HG02642 (cell line): ENCODE measurements at regions not wholly inside any gene's neighbourhood (a gene's known extent, or its start where the extent isn't known, plus 50 kb on each side); places are given as distances from the start of the nearest gene placed in this dataset.
"Not testable (repeated sequence)": the region's sequence is repeated elsewhere in the genome, so short reads cannot be mapped to it uniquely, and the experiment has no call there.

Source experiments
- ATAC-seq: cut with Tn5 transposase; IDR thresholded peaks from one replicate; pipeline ENCODE4 v1.9.1; 2021; ENCODE audit warnings: mild to moderate bottlenecking; ENCODE audit not compliant: unreplicated experiment, poor library complexity

DNA sequence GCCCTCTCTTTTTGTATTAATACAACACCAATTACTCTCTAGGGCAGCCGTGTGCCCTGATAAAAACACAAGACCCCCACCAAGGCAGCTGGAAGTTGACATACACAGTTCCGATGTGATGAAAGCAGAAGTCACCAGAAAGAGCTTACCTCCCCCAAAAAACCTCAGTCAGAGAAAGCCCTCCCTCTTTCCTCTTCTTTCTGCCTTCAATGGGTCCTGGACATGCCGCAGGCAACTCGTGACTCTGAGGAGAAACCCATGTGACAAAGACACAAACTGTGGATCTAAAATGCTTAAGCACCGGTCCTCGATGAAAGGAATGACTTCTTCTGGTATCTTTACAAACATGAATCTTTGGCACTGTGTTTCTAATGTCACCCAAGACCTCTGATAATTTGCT, 117.7 kb upstream of the CCDC28A start:
- no peak for ATAC-seq

DNA sequence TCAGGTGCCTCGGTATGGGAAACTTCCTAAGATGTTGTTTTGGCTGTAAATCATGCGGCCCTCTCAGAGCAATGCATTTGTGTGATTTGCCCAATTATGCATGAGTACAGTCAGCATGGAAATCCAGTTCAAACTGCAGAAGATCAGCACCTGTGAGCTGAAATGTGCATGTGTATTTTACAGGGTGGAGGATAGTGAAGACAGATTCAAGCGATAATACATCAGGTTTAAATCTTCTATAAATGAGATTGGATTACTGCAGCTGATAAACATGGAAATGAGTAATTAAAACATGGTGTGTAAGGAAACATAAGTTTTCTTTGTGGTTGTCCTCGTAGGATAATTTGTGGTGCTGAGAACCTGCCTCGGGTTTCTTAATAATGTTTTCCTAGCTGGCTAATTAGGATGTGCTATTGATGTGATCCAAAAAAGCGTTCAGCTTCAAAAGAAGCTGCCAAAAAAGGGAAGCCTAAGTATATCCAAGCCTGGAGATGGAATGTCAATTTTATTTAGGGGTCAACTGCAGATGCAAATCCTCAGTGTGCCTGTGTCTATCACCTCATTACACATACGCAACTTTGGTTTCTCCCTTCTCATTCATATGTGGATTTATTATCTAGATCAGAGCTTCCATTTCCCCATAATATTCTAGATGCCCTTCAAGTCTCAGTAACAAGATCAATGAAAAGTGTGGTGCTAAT, 117.1 kb upstream of the CCDC28A start:
- no peak for ATAC-seq

DNA sequence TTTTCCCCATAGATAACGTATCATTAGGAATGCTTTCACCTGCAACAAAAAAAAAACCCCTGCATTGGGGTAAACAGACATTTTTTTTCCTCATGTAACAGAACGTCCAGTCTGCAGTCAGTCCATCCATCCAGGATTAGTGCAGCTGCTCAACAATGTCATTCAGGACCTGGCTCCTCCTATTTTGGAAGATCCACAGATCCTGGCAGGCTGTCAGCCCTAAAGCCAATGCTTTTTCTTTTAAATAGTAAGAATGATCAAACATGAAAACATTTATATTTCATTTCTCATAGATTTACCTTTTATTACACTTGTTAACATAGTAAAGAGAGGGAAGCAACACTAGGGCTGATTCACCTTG, 116.5 kb upstream of the CCDC28A start:
- ATAC-seq: no peak

DNA sequence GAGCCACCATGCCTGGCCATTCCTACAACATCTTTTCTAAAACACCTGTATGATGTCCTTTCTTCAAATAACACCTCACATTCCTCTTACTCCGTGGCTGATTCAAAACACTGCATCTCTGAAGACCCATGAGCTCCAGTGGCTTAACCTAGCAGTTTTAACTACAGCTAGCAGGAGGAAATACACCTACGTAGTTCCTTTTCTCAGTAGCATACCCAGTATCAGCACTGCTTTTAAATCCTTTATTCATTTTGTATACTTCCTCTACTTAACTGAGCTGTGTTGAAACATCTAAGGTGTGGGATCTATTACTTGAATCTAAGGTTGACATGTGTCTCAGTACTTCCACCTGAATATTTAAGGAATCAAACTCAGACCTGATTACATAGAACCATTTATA, 113.6 kb upstream of the CCDC28A start:
- no peak for ATAC-seq

DNA sequence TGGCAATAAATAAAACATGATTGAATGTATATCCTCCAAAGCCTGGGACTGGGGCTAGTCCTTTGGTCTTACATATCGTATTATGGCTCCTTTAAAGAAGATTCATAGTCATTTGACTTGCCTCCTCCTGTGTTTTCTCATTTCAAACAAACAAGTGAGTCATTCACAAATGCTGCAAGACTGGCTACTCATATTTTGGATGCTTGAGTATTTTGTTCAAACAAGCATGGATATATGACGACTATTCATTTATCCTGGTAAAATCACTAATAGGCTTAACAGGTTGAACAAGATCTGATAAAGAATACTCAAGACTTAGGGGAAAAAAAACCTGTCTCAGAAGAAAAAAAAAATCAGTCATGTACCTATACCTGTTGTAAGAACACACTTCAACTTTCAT, 111.1 kb upstream of the CCDC28A start:
- ATAC-seq: no peak

DNA sequence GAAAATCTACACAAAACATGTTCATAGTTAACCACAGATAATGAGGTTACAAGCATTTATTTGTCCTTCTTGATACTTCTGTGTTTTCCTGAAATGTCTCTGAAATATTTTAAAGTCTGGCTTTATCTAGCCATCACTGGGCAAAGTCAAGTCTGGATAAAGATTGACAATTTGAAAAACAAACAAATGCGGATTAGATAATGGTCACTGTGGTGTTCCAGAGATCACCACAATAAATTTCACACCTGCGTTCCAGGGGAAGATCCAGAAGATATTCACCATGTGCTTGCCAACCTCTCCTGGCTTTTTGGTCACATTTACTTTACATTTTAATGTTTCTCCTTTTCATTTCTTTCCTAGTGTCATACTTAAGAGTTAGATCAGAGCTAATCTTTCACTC, 109.7 kb upstream of the CCDC28A start:
- ATAC-seq: no peak

DNA sequence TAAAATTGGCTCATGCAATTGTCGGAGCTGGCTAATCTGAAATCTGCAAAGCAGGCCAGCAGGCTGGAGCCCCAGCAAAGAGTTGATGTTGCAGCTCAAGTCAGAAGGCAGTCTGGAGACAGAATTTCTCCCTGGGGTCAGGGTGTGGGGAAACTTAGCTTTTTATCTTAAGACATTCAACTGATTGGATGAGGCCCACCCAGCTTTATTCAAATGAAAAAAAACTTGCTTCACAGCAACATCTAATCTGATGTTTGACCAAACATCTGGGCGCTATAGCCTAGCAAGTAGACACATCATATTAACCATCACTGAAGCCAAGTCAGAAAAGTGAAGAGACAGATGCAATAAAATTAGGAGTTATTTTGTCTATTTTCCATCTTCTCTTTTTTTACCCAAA, 108.8 kb upstream of the CCDC28A start:
- no peak for ATAC-seq

DNA sequence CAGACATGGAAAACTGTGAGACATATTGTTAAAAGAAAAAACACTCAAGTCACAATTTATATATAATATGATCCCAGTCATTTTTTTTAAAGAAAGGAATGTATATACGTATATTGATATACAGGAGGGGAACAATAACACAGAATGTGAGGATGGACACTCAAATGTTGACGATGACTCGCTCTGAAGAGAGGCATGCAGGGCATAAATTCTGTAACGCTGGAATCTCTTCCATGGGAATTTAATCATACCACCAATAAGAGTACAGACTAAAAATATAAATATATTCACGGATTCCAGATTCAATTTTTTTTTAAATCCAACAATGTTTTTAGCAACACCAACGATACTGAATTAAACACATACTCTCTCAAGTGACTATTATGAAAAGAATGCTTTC, 106.9 kb upstream of the CCDC28A start:
- no peak for ATAC-seq

DNA sequence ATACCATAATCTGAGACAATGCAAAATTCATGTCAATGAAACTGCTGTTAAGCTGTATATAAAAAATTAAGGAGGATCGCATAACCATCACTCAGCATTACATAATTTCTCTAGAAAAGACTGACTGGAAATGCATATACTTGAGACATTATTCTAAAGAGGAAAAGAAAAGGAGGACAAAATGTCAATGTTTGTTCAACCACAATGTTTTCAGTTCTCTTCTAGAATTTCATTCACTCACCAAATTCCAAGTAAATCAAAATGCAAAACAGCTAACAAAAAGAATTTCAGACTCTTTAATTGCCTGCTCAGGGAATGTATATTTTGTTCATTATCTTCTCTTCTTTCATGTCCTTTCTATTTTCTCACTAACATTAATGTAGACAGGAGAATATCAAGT, 106.2 kb upstream of the CCDC28A start:
- no peak for ATAC-seq

DNA sequence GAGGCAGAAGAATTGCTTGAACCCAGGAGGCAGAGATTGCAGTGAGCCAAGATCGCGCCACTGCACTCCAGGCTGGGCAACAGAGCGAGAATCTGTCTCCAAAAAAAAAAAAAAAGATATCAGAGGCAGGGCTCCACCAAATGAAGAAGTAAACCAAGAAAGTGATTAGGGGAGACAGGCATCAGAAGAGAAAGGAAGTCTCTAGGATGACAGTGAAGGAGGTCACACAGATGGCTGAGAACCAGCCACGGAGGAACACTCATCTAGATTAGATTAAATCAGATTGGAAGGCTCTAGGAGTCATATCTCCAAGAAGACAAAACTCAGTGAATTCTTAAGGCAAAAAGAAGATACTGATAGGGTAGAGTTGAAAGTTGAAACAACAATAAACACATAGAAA, 102.2 kb upstream of the CCDC28A start:
- ATAC-seq: no peak

DNA sequence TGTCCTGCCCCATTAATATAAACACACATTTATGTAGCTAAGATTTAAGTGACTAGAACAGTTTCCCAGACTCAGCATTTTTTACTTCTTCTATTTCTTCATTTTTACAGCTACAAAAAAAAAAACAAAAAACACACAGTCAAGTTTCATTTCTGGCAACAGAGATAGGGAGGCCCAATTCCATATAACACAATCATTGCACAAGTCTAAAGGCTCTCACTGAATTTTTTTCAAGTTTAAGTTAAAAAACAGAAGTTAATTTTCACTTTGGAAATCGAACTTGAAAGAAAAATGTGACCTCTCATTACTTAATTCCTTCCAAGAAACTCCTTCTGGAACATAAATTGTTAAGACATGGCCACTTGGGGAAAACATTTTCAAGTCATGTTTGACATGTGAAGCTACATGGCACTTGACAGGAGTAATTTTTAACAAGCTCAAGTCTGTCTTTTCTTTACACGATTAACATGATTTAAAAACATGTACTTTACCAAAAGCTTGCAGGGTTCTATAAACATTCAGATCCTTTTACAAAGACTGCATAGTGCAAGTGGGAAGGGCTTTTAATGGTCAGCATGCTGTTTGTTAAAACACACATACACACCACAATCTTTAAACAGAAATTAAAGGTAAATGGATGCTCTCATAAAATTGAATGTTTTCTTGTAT, 100.1 kb upstream of the CCDC28A start:
- ATAC-seq: no peak

DNA sequence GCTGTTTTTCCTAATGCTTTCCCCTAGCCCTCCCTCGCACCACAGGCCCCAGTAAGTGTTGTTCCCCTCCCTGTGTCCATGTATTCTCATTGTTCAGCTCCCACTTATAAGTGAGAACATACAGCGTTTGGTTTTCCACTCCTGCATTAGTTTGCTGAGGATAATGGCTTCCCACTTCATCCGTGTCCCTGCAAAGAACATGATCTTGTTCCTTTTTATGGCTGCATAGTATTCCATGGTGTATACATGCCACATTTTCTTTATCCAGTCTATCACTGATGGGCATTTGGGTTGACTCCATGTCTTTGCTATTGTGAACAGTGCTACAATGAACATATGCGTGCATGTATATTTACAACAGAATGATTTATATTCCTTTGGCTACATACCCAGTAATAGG, 99.1 kb upstream of the CCDC28A start:
- ATAC-seq: not testable (repeated sequence)

DNA sequence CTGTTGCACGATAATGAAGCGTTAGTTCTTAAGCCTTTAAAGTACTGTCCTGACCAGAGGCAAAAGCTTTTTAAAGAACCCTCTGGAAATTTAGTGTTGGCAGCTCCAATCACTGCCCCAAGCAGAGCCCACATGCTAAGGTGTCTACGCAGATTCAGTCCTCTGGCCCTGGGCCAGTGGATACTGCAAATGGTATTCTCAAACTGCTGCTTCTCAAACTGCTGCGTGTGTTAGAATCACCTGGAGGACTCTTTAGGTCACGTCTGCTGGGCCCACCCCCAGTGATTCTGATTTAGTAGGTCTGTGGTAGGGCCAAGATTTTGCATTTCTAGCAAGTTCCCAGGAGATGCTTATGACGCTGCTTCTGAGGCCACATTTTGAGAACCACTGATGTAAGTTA, 96.0 kb upstream of the CCDC28A start:
- no peak for ATAC-seq

DNA sequence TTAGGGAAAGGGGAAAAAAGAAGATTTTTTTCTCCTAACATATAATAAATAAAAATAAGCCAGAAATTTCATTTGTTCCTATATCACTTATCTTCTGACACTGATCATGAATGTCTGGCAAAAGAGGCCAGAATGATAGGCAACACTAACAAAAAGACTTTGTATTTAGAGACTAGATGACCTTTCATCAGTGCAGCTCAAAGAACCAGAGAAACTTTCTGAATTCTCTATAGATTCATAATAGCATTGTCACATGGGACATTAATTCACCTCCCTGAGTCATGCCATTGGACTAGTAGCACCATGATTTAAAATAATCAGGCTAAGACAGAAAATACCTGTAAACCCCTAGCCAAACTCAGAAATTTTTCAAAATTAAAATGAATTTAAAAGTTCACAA, 95.4 kb upstream of the CCDC28A start:
- ATAC-seq: no peak

DNA sequence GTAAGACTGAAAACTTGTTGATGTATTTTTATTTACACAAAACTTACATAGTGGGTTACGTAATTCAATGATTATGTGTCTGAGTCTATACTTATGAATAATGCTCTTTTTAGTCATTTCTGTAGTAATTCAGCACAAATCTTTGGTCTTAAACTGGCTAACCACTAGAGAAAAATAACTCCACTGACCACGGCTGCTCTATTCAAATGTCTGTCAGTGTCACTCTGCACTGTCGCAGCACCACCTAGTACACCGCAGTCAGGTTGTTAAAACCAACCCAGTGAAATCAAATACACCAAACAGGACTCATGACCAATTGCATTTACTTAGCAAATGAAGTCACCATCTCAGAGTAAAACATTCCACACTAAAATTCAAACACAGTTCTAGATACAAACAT, 93.5 kb upstream of the CCDC28A start:
- no peak for ATAC-seq

DNA sequence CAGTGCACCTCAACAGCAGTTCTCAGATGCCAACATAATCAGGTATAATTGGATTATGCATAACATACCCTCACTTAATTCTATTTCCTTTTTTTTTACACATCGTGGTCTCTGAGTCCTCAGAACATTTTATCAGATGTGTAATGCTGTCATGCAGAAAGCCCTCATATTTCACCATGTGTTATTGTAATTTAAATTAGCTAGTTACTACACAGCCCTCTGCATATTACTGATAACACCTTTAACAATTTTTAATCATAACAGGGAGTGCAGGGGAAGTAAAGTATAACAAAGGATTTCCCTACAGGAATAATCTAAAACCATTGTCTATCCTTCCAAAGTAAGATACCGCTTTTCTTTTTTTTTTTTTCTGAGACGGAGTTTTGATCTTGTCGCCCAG, 91.9 kb upstream of the CCDC28A start:
- ATAC-seq: no peak

DNA sequence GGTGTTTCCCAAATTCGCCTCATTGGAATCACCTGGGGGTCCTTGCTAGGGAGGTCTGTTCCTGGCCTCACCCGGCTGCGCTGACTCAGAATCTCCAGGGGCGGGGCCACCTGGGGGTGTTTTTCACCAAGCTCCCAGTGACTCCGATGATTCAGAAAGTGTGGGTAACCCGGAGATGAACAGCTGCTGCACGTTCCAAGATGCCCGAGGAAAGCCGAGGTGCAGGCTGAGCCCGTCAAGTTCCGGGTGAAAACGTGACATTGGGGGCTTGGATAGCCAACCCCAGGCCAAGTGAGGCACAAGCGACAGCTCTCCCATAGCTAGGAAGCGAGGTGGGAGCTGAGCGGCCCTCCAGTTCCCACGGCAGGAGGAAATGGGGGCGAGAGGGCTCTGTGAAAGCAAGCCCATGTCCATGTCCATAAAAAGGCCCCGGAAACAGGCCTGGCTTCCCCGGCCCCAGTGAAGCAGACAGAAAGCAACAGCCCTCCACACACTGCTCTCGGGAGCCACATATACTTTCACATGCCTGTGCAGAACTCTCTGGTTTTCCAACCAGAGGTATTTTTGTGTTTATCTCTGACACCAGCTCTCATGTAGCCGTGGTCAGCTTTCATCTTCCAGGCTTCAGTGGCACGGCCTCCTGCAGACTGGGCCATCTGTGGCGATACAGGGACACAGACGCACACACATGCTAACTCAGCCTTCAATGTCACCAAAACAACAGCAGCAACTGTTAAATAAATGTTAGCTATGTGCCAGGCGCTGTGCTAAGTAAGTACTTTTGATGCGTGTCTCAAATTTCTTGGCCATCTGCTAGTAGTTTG, 90.7 kb upstream of the CCDC28A start:
- ATAC-seq: no peak

DNA sequence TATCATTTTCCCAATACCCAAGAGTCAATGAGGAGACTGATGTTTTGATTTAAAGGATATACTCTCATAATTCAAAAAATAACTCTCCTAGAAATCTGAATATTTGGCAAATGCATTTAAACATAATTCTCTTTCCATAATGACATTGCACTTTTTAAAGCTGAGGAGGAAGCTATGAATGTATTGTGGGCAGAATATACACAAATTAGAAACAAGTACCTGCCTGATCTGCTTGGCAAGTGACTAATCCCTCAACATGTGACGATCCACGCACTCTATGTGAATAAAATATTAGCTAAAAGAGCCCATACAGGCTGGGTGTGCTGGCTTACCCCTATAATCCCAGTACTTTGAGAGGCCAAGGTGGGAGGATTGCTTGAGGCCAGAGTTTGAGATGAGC, 88.3 kb upstream of the CCDC28A start:
- ATAC-seq: no peak

DNA sequence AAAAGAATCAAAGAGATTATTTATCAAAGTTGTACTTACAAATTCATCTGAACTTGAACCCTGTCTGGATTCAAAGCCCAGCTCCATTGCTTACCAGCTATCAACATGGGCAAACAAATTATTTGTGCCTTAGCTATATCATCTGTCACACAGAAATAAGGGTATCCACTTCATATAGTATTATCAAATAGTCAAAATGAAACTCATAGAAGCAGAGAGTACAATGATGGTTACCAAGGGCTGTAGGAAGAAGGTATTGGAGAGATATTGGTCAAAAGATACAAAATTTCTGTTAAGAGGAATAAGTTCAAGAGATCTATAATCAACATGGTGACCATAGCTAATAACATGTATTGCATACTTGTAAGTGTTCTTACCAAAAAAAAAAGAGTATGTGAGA, 87.8 kb upstream of the CCDC28A start:
- ATAC-seq: no peak

DNA sequence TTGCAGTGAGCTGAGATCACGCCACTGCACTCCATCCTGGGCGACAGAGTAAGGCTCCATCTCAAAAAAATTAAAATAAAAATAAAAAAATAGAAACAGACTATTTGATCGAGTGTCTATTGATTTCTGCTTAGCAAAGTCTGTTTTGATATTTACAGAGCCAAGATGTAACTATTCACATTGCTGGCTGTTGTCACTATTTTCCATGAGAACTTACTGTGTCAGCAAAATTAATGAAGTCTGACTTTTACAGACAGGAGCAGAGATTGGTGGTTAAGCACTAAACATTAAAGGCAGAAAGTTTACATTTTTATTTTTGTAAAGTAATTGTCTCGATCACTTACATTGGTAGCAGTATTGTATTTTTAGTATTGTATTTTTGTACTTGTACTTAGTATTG, 85.0 kb upstream of the CCDC28A start:
- ATAC-seq: no peak

DNA sequence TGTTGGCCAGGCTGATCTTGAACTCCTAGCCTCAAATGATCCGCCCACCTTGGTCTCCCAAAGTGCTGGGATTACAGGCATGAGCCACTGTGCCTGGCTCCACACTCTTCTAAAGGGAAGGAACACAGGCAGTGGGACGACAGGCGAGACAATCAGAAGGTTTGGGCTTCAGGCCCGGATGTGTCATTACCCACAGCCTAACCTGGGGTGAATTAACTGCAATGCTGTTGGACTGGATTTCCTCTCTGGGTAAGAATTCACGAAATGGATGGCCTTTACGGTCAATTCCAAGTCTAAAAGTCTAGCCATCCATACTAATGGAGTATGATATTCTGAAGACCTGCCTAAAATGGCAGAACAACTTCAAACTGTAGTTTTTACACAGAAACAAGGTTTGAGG, 83.7 kb upstream of the CCDC28A start:
- ATAC-seq: no peak
